ENCODE measurements at regions not wholly inside any gene's neighbourhood (a gene's known extent, or its start where the extent isn't known, plus 50 kb on each side); places are given as distances from the start of the nearest gene placed in this dataset.

DNA sequence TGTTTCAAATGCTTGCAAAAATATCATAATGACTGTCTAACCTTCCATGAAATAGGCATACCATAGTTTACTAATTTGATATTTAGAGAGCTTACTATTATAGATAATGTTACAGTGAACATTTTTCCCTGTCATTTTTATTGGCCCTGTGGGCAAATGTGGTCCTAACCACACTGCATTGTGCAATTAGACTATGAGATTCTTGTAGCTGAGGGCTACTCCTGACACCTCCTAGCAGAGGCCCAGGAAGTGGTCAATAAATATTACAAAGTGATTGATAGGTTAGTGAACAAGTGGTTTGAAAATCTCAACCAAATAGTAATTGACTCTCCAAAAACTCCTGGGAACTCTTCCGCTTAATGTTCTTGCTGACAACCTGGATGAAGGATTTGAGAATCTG, 160.5 kb upstream of the KCNG1 start:
- Histone ChIP-seq H3K4me1 (ENCODE audit: control insufficient read depth, insufficient read depth, low read length) (peaks cover 6% of the 10 kb centered on the region), H3K27ac (ENCODE audit: insufficient read depth, low read depth, low read length, poor library complexity, severe bottlenecking) (no peak overlapping the region), H3K27me3 (ENCODE audit: control insufficient read depth, insufficient read depth, low read length, poor library complexity, severe bottlenecking) (no peaks in the 10 kb centered on the region), H3K4me3 (ENCODE audit: insufficient read depth, low read depth, low read length) (no peak overlapping the region), H3K9me3 (ENCODE audit: control insufficient read depth, low read length) (no peaks in the 10 kb centered on the region), H3K36me3 (ENCODE audit: control insufficient read depth, insufficient read depth, low read length) (no peaks in the 10 kb centered on the region)
- 100% methylated on average over 1 of the region's 1 CpG for WGBS, 2 experiments

DNA sequence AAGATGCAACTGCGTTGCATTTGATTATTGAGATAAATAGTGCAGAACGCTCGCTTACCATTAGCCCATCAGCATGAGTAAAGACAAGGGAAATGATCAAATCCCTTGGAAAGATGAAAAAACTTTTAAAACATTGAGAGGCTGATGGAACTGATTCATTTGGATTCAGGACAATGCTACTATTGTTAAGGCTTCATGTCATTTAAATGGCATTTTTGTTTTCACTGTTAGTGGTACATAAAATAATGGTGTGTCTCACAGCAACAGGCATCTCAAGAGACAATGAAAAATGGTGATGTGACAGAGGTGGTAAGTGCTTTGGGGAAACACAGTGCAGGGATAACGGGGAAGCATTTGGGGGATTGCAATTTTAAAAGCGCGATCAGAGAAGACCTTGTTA, 159.7 kb upstream of the KCNG1 start:
- H3K27me3 ChIP-seq (ENCODE audit: control insufficient read depth, insufficient read depth, low read length, poor library complexity, severe bottlenecking) = no peaks in the 10 kb centered on the region
- no peak overlapping the region for H3K4me3 ChIP-seq (ENCODE audit: insufficient read depth, low read depth, low read length)
- 88 to 90% methylated on average over 6 of the region's 6 CpGs for WGBS, 2 experiments
- no peak overlapping the region for H3K27ac ChIP-seq (ENCODE audit: insufficient read depth, low read depth, low read length, poor library complexity, severe bottlenecking)
- H3K36me3 ChIP-seq (ENCODE audit: control insufficient read depth, insufficient read depth, low read length) = no peaks in the 10 kb centered on the region
- no peaks in the 10 kb centered on the region for H3K9me3 ChIP-seq (ENCODE audit: control insufficient read depth, low read length)
- peaks cover 6% of the 10 kb centered on the region for H3K4me1 ChIP-seq (ENCODE audit: control insufficient read depth, insufficient read depth, low read length)

DNA sequence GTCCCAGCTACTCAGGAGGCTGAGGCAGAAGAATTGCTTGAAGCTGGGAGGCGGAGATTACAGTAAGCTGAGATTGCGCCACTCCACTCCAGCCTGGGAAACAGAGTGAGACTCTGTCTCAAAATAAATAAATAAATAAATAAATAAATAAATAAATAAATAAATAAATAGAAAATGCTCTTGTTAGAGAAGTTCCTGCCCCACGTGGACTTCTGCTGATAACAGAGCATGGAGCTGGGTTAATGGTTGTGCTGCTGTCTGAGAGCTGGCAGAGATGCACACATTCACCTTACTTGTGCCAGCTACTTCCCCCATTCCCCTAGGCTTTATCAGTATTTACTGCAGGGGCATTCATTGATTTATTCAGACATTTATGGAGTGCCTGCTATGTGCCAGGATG, 155.2 kb upstream of the KCNG1 start:
- peaks cover 6% of the 10 kb centered on the region for H3K4me1 ChIP-seq (ENCODE audit: control insufficient read depth, insufficient read depth, low read length)
- H3K9me3 ChIP-seq (ENCODE audit: control insufficient read depth, low read length) = no peaks in the 10 kb centered on the region
- no peak overlapping the region for H3K27ac ChIP-seq (ENCODE audit: insufficient read depth, low read depth, low read length, poor library complexity, severe bottlenecking)
- no peak overlapping the region for H3K4me3 ChIP-seq (ENCODE audit: insufficient read depth, low read depth, low read length)
- H3K27me3 ChIP-seq (ENCODE audit: control insufficient read depth, insufficient read depth, low read length, poor library complexity, severe bottlenecking) = no peaks in the 10 kb centered on the region
- 83 to 94% methylated on average over 2 of the region's 3 CpGs for WGBS, 2 experiments
- no peaks in the 10 kb centered on the region for H3K36me3 ChIP-seq (ENCODE audit: control insufficient read depth, insufficient read depth, low read length)

DNA sequence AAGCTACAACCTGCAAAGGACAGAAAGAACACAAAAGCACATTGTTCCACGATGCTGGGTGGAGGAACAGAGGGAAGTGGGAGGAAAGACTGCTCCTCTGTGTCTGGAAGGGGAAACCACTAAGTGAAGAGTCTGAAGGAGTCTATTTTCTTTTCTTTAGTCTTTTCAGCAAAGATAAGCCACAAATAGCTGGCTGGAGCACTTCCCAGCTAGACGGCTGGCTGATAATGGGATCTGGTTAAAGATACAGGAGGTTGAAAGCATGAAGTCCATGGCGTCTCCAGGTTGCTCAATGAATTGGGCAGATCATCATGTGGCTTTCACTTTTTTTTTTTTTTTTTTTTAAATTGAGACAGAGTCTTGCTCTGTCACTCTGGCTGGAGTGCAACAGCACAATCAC, 154.0 kb upstream of the KCNG1 start:
- no peaks in the 10 kb centered on the region for H3K4me1 ChIP-seq (ENCODE audit: control insufficient read depth, insufficient read depth, low read length)
- H3K4me3 ChIP-seq (ENCODE audit: insufficient read depth, low read depth, low read length) = no peak overlapping the region
- no peaks in the 10 kb centered on the region for H3K36me3 ChIP-seq (ENCODE audit: control insufficient read depth, insufficient read depth, low read length)
- no peaks in the 10 kb centered on the region for H3K9me3 ChIP-seq (ENCODE audit: control insufficient read depth, low read length)
- WGBS, 2 experiments = 84 to 89% methylated on average over 3 of the region's 3 CpGs
- H3K27me3 ChIP-seq (ENCODE audit: control insufficient read depth, insufficient read depth, low read length, poor library complexity, severe bottlenecking) = no peaks in the 10 kb centered on the region
- no peak overlapping the region for H3K27ac ChIP-seq (ENCODE audit: insufficient read depth, low read depth, low read length, poor library complexity, severe bottlenecking)

DNA sequence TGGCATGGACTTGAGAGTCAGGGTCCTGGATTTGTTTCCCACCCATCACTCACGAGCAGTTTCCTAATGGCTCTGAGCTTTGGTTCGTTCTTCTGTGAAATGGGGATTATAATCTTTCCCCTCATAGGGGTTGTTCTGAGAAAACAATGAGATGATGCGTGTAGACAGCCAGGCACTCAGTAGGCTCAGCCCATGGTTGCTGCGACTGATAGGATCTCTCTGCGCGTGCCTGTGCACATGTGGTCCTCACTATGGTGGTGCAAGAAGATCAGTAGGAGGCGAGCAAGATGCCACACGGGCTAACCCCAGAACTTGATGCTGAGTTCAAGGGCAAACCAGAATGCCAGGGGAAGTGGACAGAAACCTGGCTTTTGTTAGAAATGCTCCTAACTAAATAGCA, 153.5 kb upstream of the KCNG1 start:
- Histone ChIP-seq H3K4me1 (ENCODE audit: control insufficient read depth, insufficient read depth, low read length) (no peaks in the 10 kb centered on the region), H3K9me3 (ENCODE audit: control insufficient read depth, low read length) (no peaks in the 10 kb centered on the region), H3K27ac (ENCODE audit: insufficient read depth, low read depth, low read length, poor library complexity, severe bottlenecking) (no peak overlapping the region), H3K27me3 (ENCODE audit: control insufficient read depth, insufficient read depth, low read length, poor library complexity, severe bottlenecking) (no peaks in the 10 kb centered on the region), H3K4me3 (ENCODE audit: insufficient read depth, low read depth, low read length) (no peak overlapping the region), H3K36me3 (ENCODE audit: control insufficient read depth, insufficient read depth, low read length) (no peaks in the 10 kb centered on the region)
- 95 to 96% methylated on average over 8 of the region's 8 CpGs for WGBS, 2 experiments

DNA sequence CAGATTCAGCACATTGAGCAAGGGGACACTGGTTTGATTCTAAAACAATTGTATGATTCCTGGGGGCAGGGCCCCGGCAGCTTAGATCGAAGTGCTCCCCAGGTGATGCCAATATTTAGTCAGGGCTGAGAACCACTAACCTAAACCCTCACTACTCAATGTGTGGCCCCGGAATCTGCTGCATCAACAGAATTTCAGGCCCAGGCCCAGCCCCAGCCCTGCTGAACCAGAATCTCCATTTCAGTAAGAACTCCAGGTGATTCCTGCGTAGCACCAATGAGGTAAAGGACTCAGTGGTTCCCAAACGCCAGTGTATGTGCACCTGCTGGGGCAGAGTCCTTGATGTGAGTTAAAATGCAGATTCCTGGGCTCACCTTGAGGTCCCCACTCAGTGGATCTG, 152.8 kb upstream of the KCNG1 start:
- H3K4me1 ChIP-seq (ENCODE audit: control insufficient read depth, insufficient read depth, low read length) = no peaks in the 10 kb centered on the region
- no peak overlapping the region for H3K4me3 ChIP-seq (ENCODE audit: insufficient read depth, low read depth, low read length)
- no peaks in the 10 kb centered on the region for H3K36me3 ChIP-seq (ENCODE audit: control insufficient read depth, insufficient read depth, low read length)
- H3K27ac ChIP-seq (ENCODE audit: insufficient read depth, low read depth, low read length, poor library complexity, severe bottlenecking) = no peak overlapping the region
- H3K27me3 ChIP-seq (ENCODE audit: control insufficient read depth, insufficient read depth, low read length, poor library complexity, severe bottlenecking) = no peaks in the 10 kb centered on the region
- no peaks in the 10 kb centered on the region for H3K9me3 ChIP-seq (ENCODE audit: control insufficient read depth, low read length)
- WGBS, 2 experiments = 90 to 91% methylated on average over 5 of the region's 5 CpGs

DNA sequence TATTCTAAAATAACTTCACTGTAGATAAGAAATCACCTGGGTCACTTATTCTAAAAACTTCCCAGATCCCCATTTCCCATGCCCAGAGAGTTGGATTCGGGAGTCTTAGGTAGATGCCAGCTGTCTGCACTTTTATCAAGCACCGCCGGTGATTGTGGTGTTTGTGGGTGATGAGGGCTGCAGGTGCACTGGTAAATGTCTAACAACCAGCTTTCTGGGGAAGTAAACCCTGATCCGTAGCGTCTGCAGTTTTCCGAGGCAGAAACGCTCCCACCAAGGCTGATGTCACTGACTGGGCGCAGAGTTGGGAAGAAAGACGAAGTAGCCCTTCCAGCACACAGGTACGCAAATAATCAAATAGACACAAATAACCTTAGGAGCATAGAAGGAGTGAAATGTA, 152.2 kb upstream of the KCNG1 start:
- Histone ChIP-seq H3K9me3 (ENCODE audit: control insufficient read depth, low read length) (no peaks in the 10 kb centered on the region), H3K4me1 (ENCODE audit: control insufficient read depth, insufficient read depth, low read length) (no peaks in the 10 kb centered on the region), H3K36me3 (ENCODE audit: control insufficient read depth, insufficient read depth, low read length) (no peaks in the 10 kb centered on the region), H3K4me3 (ENCODE audit: insufficient read depth, low read depth, low read length) (no peak overlapping the region), H3K27ac (ENCODE audit: insufficient read depth, low read depth, low read length, poor library complexity, severe bottlenecking) (no peak overlapping the region), H3K27me3 (ENCODE audit: control insufficient read depth, insufficient read depth, low read length, poor library complexity, severe bottlenecking) (no peaks in the 10 kb centered on the region)
- 93 to 95% methylated on average over 10 of the region's 10 CpGs for WGBS, 2 experiments

DNA sequence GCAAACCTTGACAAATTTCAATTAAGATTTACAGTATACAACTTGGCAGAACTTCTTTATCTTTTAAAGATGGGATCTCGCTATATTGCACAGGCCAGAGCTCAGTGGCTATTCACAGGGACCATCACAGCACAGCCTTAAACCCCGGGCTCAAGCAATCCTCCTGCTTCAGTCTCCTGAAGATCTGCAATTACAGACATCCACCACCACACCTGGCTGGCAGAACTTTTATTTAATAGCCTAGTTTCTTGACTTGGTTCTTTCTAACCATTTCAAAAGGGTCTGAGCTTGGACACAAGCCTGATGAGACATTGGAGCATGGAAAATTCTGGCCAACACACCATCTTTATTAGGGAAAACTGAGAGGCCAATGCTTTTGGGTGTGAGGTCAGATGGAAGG, 151.6 kb upstream of the KCNG1 start:
- 89 to 92% methylated on average over 2 of the region's 2 CpGs for WGBS, 2 experiments
- Histone ChIP-seq H3K27ac (ENCODE audit: insufficient read depth, low read depth, low read length, poor library complexity, severe bottlenecking) (no peak overlapping the region), H3K27me3 (ENCODE audit: control insufficient read depth, insufficient read depth, low read length, poor library complexity, severe bottlenecking) (no peaks in the 10 kb centered on the region), H3K9me3 (ENCODE audit: control insufficient read depth, low read length) (no peaks in the 10 kb centered on the region), H3K36me3 (ENCODE audit: control insufficient read depth, insufficient read depth, low read length) (no peaks in the 10 kb centered on the region), H3K4me1 (ENCODE audit: control insufficient read depth, insufficient read depth, low read length) (no peaks in the 10 kb centered on the region), H3K4me3 (ENCODE audit: insufficient read depth, low read depth, low read length) (no peak overlapping the region)

DNA sequence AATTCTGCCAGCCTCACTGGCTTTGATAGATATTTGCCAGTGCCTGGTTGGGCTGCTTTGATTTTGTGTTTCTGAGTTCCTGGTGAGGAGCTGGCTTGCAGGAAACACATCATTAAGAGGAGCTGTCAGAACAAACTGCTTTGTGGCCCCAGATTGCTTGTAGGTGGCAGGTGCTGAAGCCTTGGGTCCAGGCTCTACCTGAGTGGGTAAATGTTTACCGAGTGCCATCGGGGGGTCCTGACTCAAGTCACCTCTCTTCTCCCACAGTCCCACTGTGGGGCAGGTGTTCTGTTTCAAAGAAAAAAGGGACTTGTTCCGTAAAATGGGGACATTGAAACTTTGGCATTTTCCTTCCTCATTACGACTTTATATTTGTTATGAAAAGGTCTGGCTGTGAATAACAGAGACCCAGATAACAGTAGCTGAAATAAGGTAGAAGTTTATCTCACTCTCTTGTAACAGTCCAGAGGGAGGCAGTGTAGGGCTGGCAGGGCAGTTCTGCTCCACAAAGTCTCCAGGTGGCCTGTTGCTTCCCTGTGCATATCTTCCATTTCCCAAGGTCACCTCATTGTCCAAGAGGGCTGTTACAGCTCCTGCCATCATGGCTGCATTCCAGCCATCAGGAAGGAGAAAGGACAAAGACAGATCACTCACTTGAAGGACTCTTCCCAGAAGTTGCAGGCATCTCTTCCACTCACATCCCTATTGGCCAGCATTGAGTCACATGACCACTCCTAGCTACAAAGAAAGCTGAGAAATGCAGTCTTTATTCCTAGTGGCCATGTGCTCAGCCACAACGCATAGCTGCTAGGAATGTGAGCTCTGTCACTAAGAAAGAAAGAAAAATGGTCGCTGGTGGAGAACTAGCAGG, 149.9 kb upstream of the KCNG1 start:
- Histone ChIP-seq H3K27me3 (ENCODE audit: control insufficient read depth, insufficient read depth, low read length, poor library complexity, severe bottlenecking) (no peaks in the 10 kb centered on the region), H3K27ac (ENCODE audit: insufficient read depth, low read depth, low read length, poor library complexity, severe bottlenecking) (no peak overlapping the region), H3K36me3 (ENCODE audit: control insufficient read depth, insufficient read depth, low read length) (no peaks in the 10 kb centered on the region), H3K4me1 (ENCODE audit: control insufficient read depth, insufficient read depth, low read length) (no peaks in the 10 kb centered on the region), H3K9me3 (ENCODE audit: control insufficient read depth, low read length) (no peaks in the 10 kb centered on the region), H3K4me3 (ENCODE audit: insufficient read depth, low read depth, low read length) (no peak overlapping the region)
- WGBS, 2 experiments = 91 to 94% methylated on average over 6 of the region's 6 CpGs

DNA sequence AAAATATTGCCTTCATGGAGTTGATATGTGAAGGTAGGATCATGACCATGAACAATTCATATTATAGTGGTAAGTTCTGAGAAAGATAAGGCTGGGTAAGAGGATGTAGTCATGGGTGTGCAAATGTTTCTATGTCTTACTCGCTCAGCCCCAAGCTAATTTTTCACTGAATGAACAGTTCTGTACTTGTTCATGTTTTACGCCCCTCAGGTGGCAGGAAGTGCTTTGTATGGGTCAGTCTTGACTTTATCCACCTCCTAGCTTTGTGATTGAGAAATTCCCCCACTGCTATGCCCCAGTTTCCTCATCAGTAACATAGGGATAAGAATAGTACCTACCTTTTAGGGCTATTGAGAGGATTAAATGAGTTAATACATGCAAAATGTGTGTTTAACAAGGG, 148.2 kb upstream of the KCNG1 start:
- no peaks in the 10 kb centered on the region for H3K27me3 ChIP-seq (ENCODE audit: control insufficient read depth, insufficient read depth, low read length, poor library complexity, severe bottlenecking)
- H3K27ac ChIP-seq (ENCODE audit: insufficient read depth, low read depth, low read length, poor library complexity, severe bottlenecking) = no peak overlapping the region
- no peaks in the 10 kb centered on the region for H3K9me3 ChIP-seq (ENCODE audit: control insufficient read depth, low read length)
- no peak overlapping the region for H3K4me3 ChIP-seq (ENCODE audit: insufficient read depth, low read depth, low read length)
- 95 to 98% methylated on average over 2 of the region's 2 CpGs for WGBS, 2 experiments
- no peaks in the 10 kb centered on the region for H3K4me1 ChIP-seq (ENCODE audit: control insufficient read depth, insufficient read depth, low read length)
- H3K36me3 ChIP-seq (ENCODE audit: control insufficient read depth, insufficient read depth, low read length) = no peaks in the 10 kb centered on the region
